ENCODE measurements at regions not wholly inside any gene's neighbourhood (a gene's known extent, or its start where the extent isn't known, plus 50 kb on each side); places are given as distances from the start of the nearest gene placed in this dataset.

DNA sequence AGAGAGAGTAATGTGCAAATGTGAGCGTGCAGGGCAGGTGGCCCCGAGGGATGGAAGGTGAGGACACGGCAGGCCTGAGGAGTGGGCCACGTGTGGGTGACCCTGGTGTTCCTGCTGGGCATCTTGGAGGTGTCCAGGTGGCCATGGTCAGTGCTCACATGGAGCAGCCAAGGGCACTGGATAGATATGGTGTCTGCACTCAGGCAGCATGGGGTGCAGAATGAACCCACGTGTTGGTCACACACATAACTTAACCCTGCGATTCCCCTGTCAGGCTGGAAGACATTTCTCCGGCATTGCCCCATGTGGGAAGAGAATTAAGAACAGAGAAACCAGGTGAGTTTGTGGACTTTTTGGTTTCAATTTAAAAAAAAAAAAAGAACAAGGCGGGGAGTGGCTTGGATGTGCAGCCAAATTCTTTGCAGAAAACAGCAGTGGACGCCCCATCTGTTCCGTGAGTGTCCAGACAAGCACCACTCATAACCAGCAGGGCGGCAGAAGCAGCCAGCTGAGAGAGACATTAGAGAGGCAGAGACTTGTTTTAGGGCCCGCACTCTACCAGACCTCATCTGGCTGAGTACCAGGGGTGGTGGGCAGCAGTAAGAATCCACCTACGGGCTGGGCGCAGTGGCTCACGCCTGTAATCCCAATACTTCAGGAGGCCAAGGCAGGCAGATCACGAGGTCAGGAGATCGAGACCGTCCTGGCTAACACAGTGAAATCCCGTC, 249.8 kb downstream of the ACKR3 start:
- no peak for TF ChIP-seq POLR2A (IDR thresholded peaks at IDR 0.05; ENCODE audit: low read depth, low read length)
- no peak for TF ChIP-seq POLR2AphosphoS5 (IDR thresholded peaks at IDR 0.05; ENCODE audit: low read depth, low read length)
- no peak for TF ChIP-seq TAF1 (IDR thresholded peaks at IDR 0.05; ENCODE audit: low read depth, low read length)
